IMR-90 (cell line): ENCODE measurements at regions not wholly inside any gene's neighbourhood (a gene's known extent, or its start where the extent isn't known, plus 50 kb on each side); places are given as distances from the start of the nearest gene placed in this dataset.

Experiments used
- ATAC-seq: fragments of 200-7000 bp; cut with Tn5 transposase; 2 replicates; pipeline ENCODE4 v1.9.1; 2020; ENCODE audit warnings: low read depth, mild to moderate bottlenecking, moderate library complexity
- BruUV-seq: library from RNA; stranded (reverse); fragments of 400-500 nt; replicated peaks from 2 replicates; lab custom pipeline; 2021; lab: Mats Ljungman, UMichigan
- CTCF ChIA-PET: fragments of 300-600 bp; formaldehyde crosslinking; extraction: SDS; loops from one replicate; lab custom pipeline; 2021; ENCODE audit warnings: antibody characterized with exemption; lab: Yijun Ruan, JAX
- POLR2A ChIA-PET: fragments of 300-600 bp; sonication (Branson Sonifier 250); formaldehyde crosslinking; loops from one replicate; lab custom pipeline; 2022; ENCODE audit warnings: antibody characterized with exemption; ENCODE audit not compliant: unreplicated experiment; lab: Charles Lee
- DNase-seq: peaks from one replicate; pipeline ENCODE4 v3.0.0; 2013
- H2AFZ ChIP-seq: replicated peaks from 2 replicates; pipeline ENCODE3; 2013; ENCODE audit warnings: low read length, mild to moderate bottlenecking; ENCODE audit not compliant: poor library complexity
- H2AK5ac ChIP-seq: 2 replicates; pipeline ENCODE4 v1.6.1; 2013; ENCODE audit warnings: low read depth, low read length, inconsistent platforms
- H2AK9ac ChIP-seq: replicated peaks from 2 replicates; pipeline ENCODE3; 2013; ENCODE audit warnings: mild to moderate bottlenecking, low read depth, low read length, moderate library complexity; ENCODE audit not compliant: poor library complexity
- H2BK120ac ChIP-seq: 2 replicates; pipeline ENCODE4 v1.6.1; 2013; ENCODE audit warnings: low read depth, low read length, inconsistent platforms
- H2BK15ac ChIP-seq: 3 replicates; pipeline ENCODE4 v1.6.1; 2013; ENCODE audit warnings: low read depth, low read length, inconsistent platforms
- H2BK20ac ChIP-seq: 2 replicates; pipeline ENCODE4 v1.6.1; 2013; ENCODE audit warnings: low read depth, mild to moderate bottlenecking, inconsistent platforms, low read length, moderate library complexity
- H2BK5ac ChIP-seq: 2 replicates; pipeline ENCODE4 v1.6.1; 2013; ENCODE audit warnings: mild to moderate bottlenecking, low read depth, low read length, inconsistent platforms; ENCODE audit not compliant: poor library complexity, severe bottlenecking
- H3K14ac ChIP-seq: replicated peaks from 2 replicates; pipeline ENCODE4 v1.6.1; 2013; ENCODE audit warnings: low read depth, low read length, inconsistent platforms
- H3K18ac ChIP-seq: 2 replicates; pipeline ENCODE4 v1.6.1; 2013; ENCODE audit warnings: low read depth, low read length, control low read depth
- H3K23ac ChIP-seq: 2 replicates; pipeline ENCODE4 v1.6.1; 2013; ENCODE audit warnings: low read depth, low read length, inconsistent platforms
- H3K27ac ChIP-seq: 2 replicates; pipeline ENCODE4 v1.5.1; 2013; ENCODE audit warnings: mild to moderate bottlenecking, control low read depth, low read length; ENCODE audit not compliant: insufficient read depth
- H3K27me3 ChIP-seq: 2 replicates; pipeline ENCODE4 v1.6.1; 2013; ENCODE audit warnings: low read length; ENCODE audit not compliant: control insufficient read depth, insufficient read depth
- H3K36me3 ChIP-seq: 2 replicates; pipeline ENCODE4 v1.6.1; 2013; ENCODE audit warnings: low read length, mixed read lengths; ENCODE audit not compliant: control insufficient read depth, insufficient read depth
- H3K4ac ChIP-seq: 2 replicates; pipeline ENCODE4 v1.6.1; 2013; ENCODE audit warnings: low read depth, low read length, inconsistent platforms
- H3K4me1 ChIP-seq: 2 replicates; pipeline ENCODE4 v1.6.1; 2013; ENCODE audit warnings: low read length, mixed read lengths; ENCODE audit not compliant: control insufficient read depth, insufficient read depth
- H3K4me2 ChIP-seq: 2 replicates; pipeline ENCODE4 v1.6.1; 2013; ENCODE audit warnings: low read depth, mild to moderate bottlenecking, control low read depth, low read length, moderate library complexity
- H3K4me3 ChIP-seq: 2 replicates; pipeline ENCODE4 v1.5.1; 2013; ENCODE audit warnings: low read depth, mild to moderate bottlenecking, control low read depth, low read length, moderate library complexity; ENCODE audit not compliant: insufficient read depth
- H3K56ac ChIP-seq: 2 replicates; pipeline ENCODE4 v1.6.1; 2013; ENCODE audit warnings: low read length, inconsistent platforms; ENCODE audit not compliant: insufficient read depth; ENCODE audit errors: extremely low read depth
- H3K79me1 ChIP-seq, 2 experiments: 2 replicates each; pipeline ENCODE4 v1.6.1; 2013; ENCODE audit warnings: low read length in 2 of 2, inconsistent platforms in 1 of 2, low read depth in 1 of 2
- H3K9ac ChIP-seq: 2 replicates; pipeline ENCODE4 v1.6.1; 2013; ENCODE audit warnings: low read depth, low read length, control low read depth
- H3K9me1 ChIP-seq: 2 replicates; pipeline ENCODE4 v1.6.1; 2013; ENCODE audit warnings: low read length, inconsistent platforms; ENCODE audit not compliant: insufficient read depth
- H3K9me3 ChIP-seq: 2 replicates; pipeline ENCODE4 v1.6.1; 2013; ENCODE audit warnings: low read length; ENCODE audit not compliant: control insufficient read depth, insufficient read depth
- H4K20me1 ChIP-seq: 2 replicates; pipeline ENCODE4 v1.6.1; 2013; ENCODE audit warnings: low read length, inconsistent platforms; ENCODE audit not compliant: insufficient read depth
- H4K5ac ChIP-seq: 2 replicates; pipeline ENCODE4 v1.6.1; 2013; ENCODE audit warnings: mild to moderate bottlenecking, low read depth, low read length, control low read depth
- H4K8ac ChIP-seq, 2 experiments: 2 replicates each; pipeline ENCODE4 v1.6.1; 2013; ENCODE audit warnings: low read depth in 2 of 2, low read length in 2 of 2, control low read depth in 1 of 2, inconsistent platforms in 1 of 2
- H4K91ac ChIP-seq: 2 replicates; pipeline ENCODE4 v1.6.1; 2013; ENCODE audit warnings: low read depth, low read length, inconsistent platforms; ENCODE audit not compliant: insufficient read depth
- CEBPB ChIP-seq: IDR thresholded peaks from 2 replicates; pipeline ENCODE4 v1.6.1; 2012; ENCODE audit warnings: low read depth, low read length, improper control_type of control experiment
- CHD1 ChIP-seq: IDR thresholded peaks from 2 replicates; pipeline ENCODE4 v1.6.1; 2012; ENCODE audit warnings: low read depth, low read length, improper control_type of control experiment
- FOS ChIP-seq: fragments of 150-350 bp; IDR thresholded peaks from 2 replicates; pipeline ENCODE4 v1.6.1; 2016; ENCODE audit warnings: low read depth, low read length
- MAFK ChIP-seq: IDR thresholded peaks from 2 replicates; pipeline ENCODE4 v1.6.1; 2012; ENCODE audit warnings: low read depth, low read length, improper control_type of control experiment
- MAZ ChIP-seq: IDR thresholded peaks from 2 replicates; pipeline ENCODE4 v1.6.1; 2012; ENCODE audit warnings: low read depth, mild to moderate bottlenecking, low read length, improper control_type of control experiment, moderate library complexity, borderline replicate concordance
- MXI1 ChIP-seq: IDR thresholded peaks from 2 replicates; pipeline ENCODE4 v1.6.1; 2012; ENCODE audit warnings: low read depth, mild to moderate bottlenecking, low read length, moderate library complexity, borderline replicate concordance
- NFE2L2 ChIP-seq: fragments of 150-350 bp; IDR thresholded peaks from 2 replicates; pipeline ENCODE4 v1.6.1; 2016; ENCODE audit warnings: low read depth, mild to moderate bottlenecking, low read length
- POLR2A ChIP-seq: IDR thresholded peaks from 2 replicates; pipeline ENCODE4 v1.6.1; 2012; ENCODE audit warnings: mild to moderate bottlenecking, low read depth, low read length
- RAD21 ChIP-seq: IDR thresholded peaks from 2 replicates; pipeline ENCODE4 v1.6.1; 2012; ENCODE audit warnings: low read length, improper control_type of control experiment
- RCOR1 ChIP-seq: IDR thresholded peaks from 2 replicates; pipeline ENCODE4 v1.6.1; 2012; ENCODE audit warnings: mild to moderate bottlenecking, low read length, improper control_type of control experiment; ENCODE audit not compliant: insufficient replicate concordance
- RFX5 ChIP-seq: IDR thresholded peaks from 2 replicates; pipeline ENCODE4 v1.8.0; 2012; ENCODE audit warnings: low read depth, mild to moderate bottlenecking, low read length, moderate library complexity
- USF2 ChIP-seq: fragments of 150-350 bp; IDR thresholded peaks from 2 replicates; pipeline ENCODE4 v1.6.1; 2017; ENCODE audit warnings: mild to moderate bottlenecking, antibody characterized with exemption, low read length, low read depth
- WGBS, 2 experiments: methylation state at CpG; one replicate each; pipeline versions ENCODE4 v1.1.5 to v1.1.7; 2013; ENCODE audit warnings: missing lambda C conversion rate in 2 of 2; ENCODE audit not compliant: insufficient read length in 1 of 2; ENCODE audit errors: extremely low coverage in 2 of 2; 5-methylcytosine and 5-hydroxymethylcytosine counted together
- dilution Hi-C: fragments of 300-500 bp; cut with HindIII; formaldehyde crosslinking; loops from one replicate; pipeline ENCODE4 v1.14.3; 2018; ENCODE audit warnings: low sequenced_read_pairs; ENCODE audit not compliant: unreplicated experiment
- in situ Hi-C: fragments of 300-500 bp; cut with MboI; formaldehyde crosslinking; loops from 3 replicates; pipeline ENCODE4 v1.14.3; 2019; ENCODE audit warnings: low sequenced_read_pairs, inconsistent platforms, mixed read lengths
- intact Hi-C: fragments of 100-400 bp; cut with micrococcal nuclease; formaldehyde crosslinking; loops from 2 replicates; pipeline ENCODE4 v1.10.0; 2022
- TF ChIP-seq, protein P1 (sequence below): fragments of 150-350 bp; IDR thresholded peaks from 2 replicates; pipeline ENCODE4 v1.6.1; 2016; ENCODE audit warnings: low read depth, mild to moderate bottlenecking, low read length, moderate library complexity, borderline replicate concordance
- TF ChIP-seq, protein P2 (sequence below): conservative IDR thresholded peaks from 2 replicates; pipeline ENCODE4 v1.5.1; 2012; ENCODE audit warnings: mild to moderate bottlenecking, low read depth, low read length, improper control_type of control experiment

DNA sequence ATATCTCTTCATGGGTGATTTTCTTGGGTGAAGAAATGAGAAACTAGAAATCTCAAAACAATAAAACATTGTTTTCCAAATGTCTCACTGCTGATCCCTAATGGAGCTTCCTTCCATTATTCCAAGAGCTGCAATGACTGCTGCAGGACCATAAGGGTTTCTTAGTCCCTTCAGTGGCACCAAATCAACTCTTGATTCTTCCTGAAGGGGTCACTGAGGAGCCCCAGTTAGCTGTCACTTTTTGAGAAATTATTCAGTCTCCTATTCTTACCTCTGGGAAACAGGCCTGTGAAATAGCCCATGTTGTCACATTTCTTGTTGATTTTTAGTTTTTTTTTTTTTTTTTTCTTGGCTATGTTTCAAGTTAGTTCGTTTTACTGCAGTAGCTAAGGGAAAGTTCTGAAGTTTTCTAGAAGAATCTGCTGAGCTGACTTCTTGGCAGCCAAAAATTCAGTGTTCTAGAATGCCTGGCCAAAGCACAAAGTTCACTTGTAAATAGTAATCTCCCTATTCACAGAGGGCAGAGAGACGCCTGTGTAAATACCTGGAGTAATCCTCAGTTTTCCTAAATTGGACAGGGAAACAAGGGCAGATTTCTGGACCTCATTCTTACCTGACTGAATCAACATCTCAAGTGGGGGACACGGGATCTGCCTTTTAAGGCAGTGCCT lies 480.0 kb downstream of the RIT2 start:
- H3K14ac ChIP-seq = no peak overlapping the region
- in situ Hi-C loops (no loop called here), intact Hi-C loops (no loop called here), dilution Hi-C loops (no loop called here)
- H3K4me2 ChIP-seq = no peak overlapping the region
- H2BK15ac ChIP-seq = no peak overlapping the region
- no peak overlapping the region for H2BK120ac ChIP-seq
- ChIA-PET POLR2A (no interaction called here), CTCF (no interaction called here)
- no peak overlapping the region for H4K5ac ChIP-seq
- H4K91ac ChIP-seq = no peak overlapping the region
- no peak overlapping the region for H2AK9ac ChIP-seq
- H2BK5ac ChIP-seq = no peak overlapping the region
- H3K18ac ChIP-seq = no peak overlapping the region
- no peak for TF ChIP-seq FOS
- no peak for TF ChIP-seq CHD1
- TF ChIP-seq MXI1 = no peak
- TF ChIP-seq RAD21 = no peak
- TF ChIP-seq RFX5 = no peak
- no peak for TF ChIP-seq USF2
- TF ChIP-seq RCOR1 = no peak
- TF ChIP-seq MAZ = no peak
- TF ChIP-seq, protein P1, sequence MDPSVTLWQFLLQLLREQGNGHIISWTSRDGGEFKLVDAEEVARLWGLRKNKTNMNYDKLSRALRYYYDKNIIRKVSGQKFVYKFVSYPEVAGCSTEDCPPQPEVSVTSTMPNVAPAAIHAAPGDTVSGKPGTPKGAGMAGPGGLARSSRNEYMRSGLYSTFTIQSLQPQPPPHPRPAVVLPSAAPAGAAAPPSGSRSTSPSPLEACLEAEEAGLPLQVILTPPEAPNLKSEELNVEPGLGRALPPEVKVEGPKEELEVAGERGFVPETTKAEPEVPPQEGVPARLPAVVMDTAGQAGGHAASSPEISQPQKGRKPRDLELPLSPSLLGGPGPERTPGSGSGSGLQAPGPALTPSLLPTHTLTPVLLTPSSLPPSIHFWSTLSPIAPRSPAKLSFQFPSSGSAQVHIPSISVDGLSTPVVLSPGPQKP = no peak
- no peak for TF ChIP-seq MAFK
- TF ChIP-seq CEBPB = no peak
- TF ChIP-seq NFE2L2 = no peak
- TF ChIP-seq, protein P2, sequence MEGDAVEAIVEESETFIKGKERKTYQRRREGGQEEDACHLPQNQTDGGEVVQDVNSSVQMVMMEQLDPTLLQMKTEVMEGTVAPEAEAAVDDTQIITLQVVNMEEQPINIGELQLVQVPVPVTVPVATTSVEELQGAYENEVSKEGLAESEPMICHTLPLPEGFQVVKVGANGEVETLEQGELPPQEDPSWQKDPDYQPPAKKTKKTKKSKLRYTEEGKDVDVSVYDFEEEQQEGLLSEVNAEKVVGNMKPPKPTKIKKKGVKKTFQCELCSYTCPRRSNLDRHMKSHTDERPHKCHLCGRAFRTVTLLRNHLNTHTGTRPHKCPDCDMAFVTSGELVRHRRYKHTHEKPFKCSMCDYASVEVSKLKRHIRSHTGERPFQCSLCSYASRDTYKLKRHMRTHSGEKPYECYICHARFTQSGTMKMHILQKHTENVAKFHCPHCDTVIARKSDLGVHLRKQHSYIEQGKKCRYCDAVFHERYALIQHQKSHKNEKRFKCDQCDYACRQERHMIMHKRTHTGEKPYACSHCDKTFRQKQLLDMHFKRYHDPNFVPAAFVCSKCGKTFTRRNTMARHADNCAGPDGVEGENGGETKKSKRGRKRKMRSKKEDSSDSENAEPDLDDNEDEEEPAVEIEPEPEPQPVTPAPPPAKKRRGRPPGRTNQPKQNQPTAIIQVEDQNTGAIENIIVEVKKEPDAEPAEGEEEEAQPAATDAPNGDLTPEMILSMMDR = no peak
- TF ChIP-seq POLR2A = no peak
- no peak overlapping the region for H3K4ac ChIP-seq
- no peak overlapping the region for H4K8ac ChIP-seq
- no peak overlapping the region for H3K56ac ChIP-seq
- H2AK5ac ChIP-seq = no peak overlapping the region
- no peaks in the 10 kb centered on the region for H3K9me3 ChIP-seq
- DNase-seq = no peak
- H3K27ac ChIP-seq = no peak overlapping the region
- WGBS, 2 experiments = no CpG with 5 or more reads among the region's 3 CpGs
- H4K20me1 ChIP-seq = no peaks in the 10 kb centered on the region
- no peaks in the 10 kb centered on the region for H3K79me1 ChIP-seq
- no peak overlapping the region for H3K9ac ChIP-seq
- H3K9me1 ChIP-seq = no peaks in the 10 kb centered on the region
- BruUV-seq = no TSS peak
- H3K4me1 ChIP-seq = no peaks in the 10 kb centered on the region
- no peaks in the 10 kb centered on the region for H3K36me3 ChIP-seq
- H3K23ac ChIP-seq = no peak overlapping the region
- H2AFZ ChIP-seq = no peak overlapping the region
- H3K4me3 ChIP-seq = no peak overlapping the region
- no peaks in the 10 kb centered on the region for H3K27me3 ChIP-seq
- ATAC-seq = no peak
- no peak overlapping the region for H2BK20ac ChIP-seq
